H9 (cell line): ENCODE measurements at regions not wholly inside any gene's neighbourhood (a gene's known extent, or its start where the extent isn't known, plus 50 kb on each side); places are given as distances from the start of the nearest gene placed in this dataset.

ENCODE experiments used
- DNase-seq: peaks from one replicate; pipeline ENCODE4 v3.0.0-alpha.2; 2017
- H2AFZ ChIP-seq: one replicate; pipeline ENCODE4 v1.6.1; 2013; ENCODE audit warnings: mild to moderate bottlenecking, low read length, control low read depth, moderate library complexity
- H2AK5ac ChIP-seq: 2 replicates; pipeline ENCODE4 v1.6.1; 2013; ENCODE audit warnings: low read length, control low read depth, mixed read lengths; ENCODE audit not compliant: insufficient read length
- H2BK120ac ChIP-seq: one replicate; pipeline ENCODE4 v1.6.1; 2013; ENCODE audit warnings: low read depth, mild to moderate bottlenecking, low read length, control low read depth, inconsistent platforms; ENCODE audit not compliant: poor library complexity, severe bottlenecking
- H2BK12ac ChIP-seq: 2 replicates; pipeline ENCODE4 v1.6.1; 2013; ENCODE audit warnings: low read length, control low read depth, mixed read lengths, low read depth; ENCODE audit not compliant: insufficient read length
- H2BK15ac ChIP-seq: 2 replicates; pipeline ENCODE4 v1.6.1; 2013; ENCODE audit warnings: low read depth, low read length, control low read depth
- H2BK20ac ChIP-seq: one replicate; pipeline ENCODE4 v1.6.1; 2013; ENCODE audit warnings: low read depth, mild to moderate bottlenecking, low read length, control low read depth, inconsistent platforms; ENCODE audit not compliant: poor library complexity, severe bottlenecking
- H2BK5ac ChIP-seq: 2 replicates; pipeline ENCODE4 v1.6.1; 2013; ENCODE audit warnings: low read length, control low read depth, mixed read lengths; ENCODE audit not compliant: insufficient read length
- H3K14ac ChIP-seq: 2 replicates; pipeline ENCODE4 v1.6.1; 2013; ENCODE audit warnings: low read length, control low read depth; ENCODE audit not compliant: insufficient read depth
- H3K18ac ChIP-seq: 2 replicates; pipeline ENCODE4 v1.6.1; 2013; ENCODE audit warnings: low read depth, mild to moderate bottlenecking, mixed read lengths, low read length, control low read depth; ENCODE audit not compliant: insufficient read length
- H3K23ac ChIP-seq: 2 replicates; pipeline ENCODE4 v1.6.1; 2013; ENCODE audit warnings: low read length, control low read depth, mixed read lengths, low read depth; ENCODE audit not compliant: insufficient read length
- H3K23me2 ChIP-seq: 2 replicates; pipeline ENCODE4 v1.6.1; 2013; ENCODE audit warnings: low read depth, mild to moderate bottlenecking, mixed read lengths, low read length, control low read depth; ENCODE audit not compliant: insufficient read length, poor library complexity, severe bottlenecking
- H3K27ac ChIP-seq: 2 replicates; pipeline ENCODE4 v1.5.1; 2013; ENCODE audit warnings: low read length, control low read depth, mixed read lengths, low read depth; ENCODE audit not compliant: insufficient read length
- H3K27me3 ChIP-seq: 2 replicates; pipeline ENCODE4 v1.6.1; 2013; ENCODE audit warnings: low read length, control low read depth, inconsistent platforms; ENCODE audit not compliant: insufficient read depth
- H3K4ac ChIP-seq: 2 replicates; pipeline ENCODE4 v1.6.1; 2013; ENCODE audit warnings: low read depth, mild to moderate bottlenecking, control low read depth, inconsistent platforms, low read length, moderate library complexity
- H3K4me1 ChIP-seq: 2 replicates; pipeline ENCODE4 v1.6.1; 2013; ENCODE audit warnings: low read length, control low read depth, inconsistent platforms; ENCODE audit not compliant: insufficient read depth
- H3K4me2 ChIP-seq: 2 replicates; pipeline ENCODE4 v1.6.1; 2013; ENCODE audit warnings: low read length, control low read depth, mixed read lengths; ENCODE audit not compliant: insufficient read length, insufficient read depth
- H3K56ac ChIP-seq: 2 replicates; pipeline ENCODE4 v1.6.1; 2013; ENCODE audit warnings: low read depth, mild to moderate bottlenecking, mixed read lengths, low read length, control low read depth; ENCODE audit not compliant: insufficient read length
- H3K79me1 ChIP-seq: 2 replicates; pipeline ENCODE4 v1.6.1; 2013; ENCODE audit warnings: low read depth, mild to moderate bottlenecking, moderate library complexity, low read length, control low read depth, inconsistent platforms; ENCODE audit not compliant: insufficient read depth, poor library complexity, severe bottlenecking
- H3K79me2 ChIP-seq: 2 replicates; pipeline ENCODE4 v1.6.1; 2013; ENCODE audit warnings: low read length, control low read depth, inconsistent platforms; ENCODE audit not compliant: insufficient read depth
- H3K9ac ChIP-seq: 2 replicates; pipeline ENCODE4 v1.6.1; 2013; ENCODE audit warnings: low read length, control low read depth, mixed read lengths; ENCODE audit not compliant: insufficient read length; ENCODE audit errors: extremely low read depth
- H3K9me3 ChIP-seq: one replicate; pipeline ENCODE4 v1.6.1; 2013; ENCODE audit warnings: low read depth, low read length, inconsistent platforms; ENCODE audit not compliant: control insufficient read depth
- H3T11ph ChIP-seq: one replicate; pipeline ENCODE4 v1.6.1; 2013; ENCODE audit warnings: mild to moderate bottlenecking, low read length, control low read depth, inconsistent platforms
- H4K20me1 ChIP-seq: one replicate; pipeline ENCODE4 v1.6.1; 2013; ENCODE audit not compliant: control insufficient read depth, insufficient read length, insufficient read depth
- H4K5ac ChIP-seq: 2 replicates; pipeline ENCODE4 v1.6.1; 2013; ENCODE audit warnings: low read depth, mild to moderate bottlenecking, mixed read lengths, low read length, control low read depth; ENCODE audit not compliant: insufficient read length
- H4K8ac ChIP-seq: replicated peaks from 2 replicates; pipeline ENCODE4 v1.6.1; 2013; ENCODE audit warnings: low read length, control low read depth, mixed read lengths, low read depth; ENCODE audit not compliant: insufficient read length
- H4K91ac ChIP-seq: 2 replicates; pipeline ENCODE4 v1.6.1; 2013; ENCODE audit warnings: low read depth, mild to moderate bottlenecking, moderate library complexity, mixed read lengths, low read length, control low read depth; ENCODE audit not compliant: insufficient read length
- H3K27ac Mint-ChIP-seq, 3 experiments: 2 replicates in 2 of 3; 3 replicates in 1 of 3; pipeline ENCODE4 v1.8.0; 2020 to 2021; ENCODE audit warnings: mixed read lengths in 3 of 3, mild to moderate bottlenecking in 1 of 3, moderate library complexity in 1 of 3
- H3K27me3 Mint-ChIP-seq: 2 replicates; pipeline ENCODE4 v1.8.0; 2021; ENCODE audit warnings: low read depth, mild to moderate bottlenecking, moderate library complexity, mixed read lengths
- H3K36me3 Mint-ChIP-seq, 3 experiments: 2 replicates in 2 of 3; 3 replicates in 1 of 3; pipeline ENCODE4 v1.8.0; 2020 to 2021; ENCODE audit warnings: low read depth in 3 of 3, mixed read lengths in 3 of 3; ENCODE audit not compliant: insufficient read depth in 1 of 3
- H3K4me1 Mint-ChIP-seq, 2 experiments: 2 replicates each; pipeline ENCODE4 v1.8.0; 2020; ENCODE audit warnings: mixed read lengths in 2 of 2
- H3K4me3 Mint-ChIP-seq, 2 experiments: 2 replicates in 1 of 2; 3 replicates in 1 of 2; pipeline ENCODE4 v1.8.0; 2020 to 2021; ENCODE audit warnings: mild to moderate bottlenecking in 2 of 2, mixed read lengths in 2 of 2, moderate library complexity in 1 of 2
- H3K9me3 Mint-ChIP-seq, 2 experiments: 2 replicates in 1 of 2; 3 replicates in 1 of 2; pipeline ENCODE4 v1.8.0; 2020; ENCODE audit warnings: mild to moderate bottlenecking in 2 of 2, mixed read lengths in 2 of 2, moderate library complexity in 1 of 2
- CTCF ChIP-seq: fragments of 200-600 bp; sonication (generic); conservative IDR thresholded peaks from 3 replicates; pipeline ENCODE4 v1.8.0; 2021; ENCODE audit warnings: antibody characterized with exemption, mild to moderate bottlenecking
- WGBS: extraction: QIAGEN DNeasy Blood & Tissue Kit; methylation state at CpG from one replicate; pipeline ENCODE4 v1.1.7; 2013; ENCODE audit warnings: missing lambda C conversion rate, low lambda C conversion rate, mixed read lengths; ENCODE audit not compliant: insufficient read length; ENCODE audit errors: extremely low coverage; 5-methylcytosine and 5-hydroxymethylcytosine counted together

- Mint-ChIP-seq H3K27me3 (no peaks in the 10 kb centered on the region), H3K9me3 (no peaks in the 10 kb centered on the region; a peak in 1 of 5 replicates), H3K27ac (no peak overlapping the region; a peak in 1 of 7 replicates), H3K4me3 (no peak overlapping the region), H3K4me1 (peaks cover 0 to 7% of the 10 kb centered on the region in 2 experiments; a peak in 2 of 4 replicates), H3K36me3 (no peaks in the 10 kb centered on the region; a peak in 1 of 7 replicates)
- DNase-seq: no peak
- Histone ChIP-seq H3K4me2 (no peak overlapping the region), H4K8ac (no peak overlapping the region), H2BK20ac (no peak overlapping the region), H3K9ac (no peak overlapping the region), H3K4me1 (no peaks in the 10 kb centered on the region), H3K14ac (no peak overlapping the region), H2AK5ac (no peak overlapping the region), H2BK5ac (no peak overlapping the region), H2AFZ (no peak overlapping the region), H2BK12ac (no peak overlapping the region), H3K56ac (no peak overlapping the region), H3K27ac (no peak overlapping the region), H3K18ac (no peak overlapping the region), H3K9me3 (no peaks in the 10 kb centered on the region), H3K79me2 (no peaks in the 10 kb centered on the region), H4K91ac (no peak overlapping the region), H3K27me3 (no peaks in the 10 kb centered on the region), H3K4ac (no peak overlapping the region), H3K79me1 (no peaks in the 10 kb centered on the region), H4K20me1 (no peaks in the 10 kb centered on the region), H3T11ph (no peak overlapping the region), H3K23me2 (no peaks in the 10 kb centered on the region), H3K23ac (no peak overlapping the region), H4K5ac (no peak overlapping the region), H2BK15ac (no peak overlapping the region), H2BK120ac (no peak overlapping the region)
- WGBS: no CpG with 5 or more reads among the region's 1 CpG
- no peak for TF ChIP-seq CTCF
Measured at GRCh38 chr3:34955680-34956079, 683.6 kb upstream of the ARPP21 start.
